ENCODE measurements at regions not wholly inside any gene's neighbourhood (a gene's known extent, or its start where the extent isn't known, plus 50 kb on each side); places are given as distances from the start of the nearest gene placed in this dataset.

GRCh38 chr11:39712581-39712980, 1746.9 kb downstream of the LRRC4C start:
- Histone ChIP-seq H3K9me3 (no peaks in the 10 kb centered on the region), H3K27me3 (no peaks in the 10 kb centered on the region), H3K27ac (no peak overlapping the region), H3K36me3 (no peaks in the 10 kb centered on the region), H3K4me3 (no peak overlapping the region), H3K4me1 (no peaks in the 10 kb centered on the region)
- TF ChIP-seq, protein P1, sequence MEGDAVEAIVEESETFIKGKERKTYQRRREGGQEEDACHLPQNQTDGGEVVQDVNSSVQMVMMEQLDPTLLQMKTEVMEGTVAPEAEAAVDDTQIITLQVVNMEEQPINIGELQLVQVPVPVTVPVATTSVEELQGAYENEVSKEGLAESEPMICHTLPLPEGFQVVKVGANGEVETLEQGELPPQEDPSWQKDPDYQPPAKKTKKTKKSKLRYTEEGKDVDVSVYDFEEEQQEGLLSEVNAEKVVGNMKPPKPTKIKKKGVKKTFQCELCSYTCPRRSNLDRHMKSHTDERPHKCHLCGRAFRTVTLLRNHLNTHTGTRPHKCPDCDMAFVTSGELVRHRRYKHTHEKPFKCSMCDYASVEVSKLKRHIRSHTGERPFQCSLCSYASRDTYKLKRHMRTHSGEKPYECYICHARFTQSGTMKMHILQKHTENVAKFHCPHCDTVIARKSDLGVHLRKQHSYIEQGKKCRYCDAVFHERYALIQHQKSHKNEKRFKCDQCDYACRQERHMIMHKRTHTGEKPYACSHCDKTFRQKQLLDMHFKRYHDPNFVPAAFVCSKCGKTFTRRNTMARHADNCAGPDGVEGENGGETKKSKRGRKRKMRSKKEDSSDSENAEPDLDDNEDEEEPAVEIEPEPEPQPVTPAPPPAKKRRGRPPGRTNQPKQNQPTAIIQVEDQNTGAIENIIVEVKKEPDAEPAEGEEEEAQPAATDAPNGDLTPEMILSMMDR (IDR thresholded peaks at IDR 0.05), result no peak
- TF ChIP-seq POLR2A (IDR thresholded peaks at IDR 0.05), result no peak
- no peak for TF ChIP-seq EP300 (IDR thresholded peaks at IDR 0.05)
- DNase-seq (ENCODE audit: low spot score in 2 of 2), result no peak
- whole genome bisulfite sequencing, 2 donors, result 85 to 88% methylated on average over 2 of the region's 2 CpGs

GRCh38 chr11:39690856-39691255, 1768.6 kb downstream of the LRRC4C start:
- Histone ChIP-seq H3K27me3 (no peaks in the 10 kb centered on the region), H3K27ac (no peak overlapping the region), H3K4me1 (no peaks in the 10 kb centered on the region), H3K9me3 (peaks cover 0 to 4% (median 0%) of the 10 kb centered on the region in 4 donors), H3K4me3 (no peak overlapping the region), H3K36me3 (no peaks in the 10 kb centered on the region)
- TF ChIP-seq, protein P1 (IDR thresholded peaks at IDR 0.05), result no peak
- no peak for TF ChIP-seq EP300 (IDR thresholded peaks at IDR 0.05)
- no peak for TF ChIP-seq POLR2A (IDR thresholded peaks at IDR 0.05)
- DNase-seq (ENCODE audit: low spot score in 2 of 2), result no peak
- WGBS, 2 donors, result 35 to 54% methylated on average over 1 of the region's 1 CpG

DNA sequence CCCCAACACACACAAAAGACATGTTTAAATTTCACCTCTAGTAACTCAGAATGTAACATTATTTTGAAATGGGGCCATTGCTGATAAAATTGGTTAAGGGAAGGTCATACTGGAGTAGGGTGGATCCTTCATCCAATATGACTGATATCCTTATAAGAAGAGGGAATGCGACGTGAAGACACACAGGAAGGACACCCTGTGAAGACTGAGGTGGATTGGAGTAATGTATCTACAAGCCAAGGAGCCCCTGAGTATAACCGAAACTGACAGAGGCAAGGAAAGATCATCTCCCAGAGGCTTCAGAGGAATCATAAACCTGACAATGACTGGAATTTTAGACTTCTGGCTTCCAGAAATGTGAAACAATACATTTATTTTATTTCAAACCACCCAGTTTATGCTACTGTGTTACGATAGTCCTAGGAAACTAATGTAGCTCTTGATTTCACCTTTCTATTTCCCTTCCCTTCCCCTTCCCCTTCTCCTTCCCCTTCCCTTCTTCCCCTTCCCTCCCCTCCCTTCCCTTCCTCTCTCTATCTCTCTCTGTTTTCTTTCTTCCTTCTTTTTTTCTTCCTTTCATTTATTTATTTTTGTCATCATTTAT, 1775.4 kb downstream of the LRRC4C start:
- H3K27ac ChIP-seq, result no peak overlapping the region
- no peaks in the 10 kb centered on the region for H3K36me3 ChIP-seq
- peaks cover 0 to 5% (median 0%) of the 10 kb centered on the region in 4 donors for H3K9me3 ChIP-seq
- no peak overlapping the region for H3K4me3 ChIP-seq
- no peaks in the 10 kb centered on the region for H3K27me3 ChIP-seq
- no peak for DNase-seq (ENCODE audit: low spot score in 2 of 2)
- 84 to 90% methylated on average over 4 of the region's 4 CpGs for WGBS, 2 donors
- TF ChIP-seq, protein P1 (IDR thresholded peaks at IDR 0.05), result no peak
- TF ChIP-seq POLR2A (IDR thresholded peaks at IDR 0.05), result no peak
- TF ChIP-seq EP300 (IDR thresholded peaks at IDR 0.05), result no peak
- no peaks in the 10 kb centered on the region for H3K4me1 ChIP-seq

DNA sequence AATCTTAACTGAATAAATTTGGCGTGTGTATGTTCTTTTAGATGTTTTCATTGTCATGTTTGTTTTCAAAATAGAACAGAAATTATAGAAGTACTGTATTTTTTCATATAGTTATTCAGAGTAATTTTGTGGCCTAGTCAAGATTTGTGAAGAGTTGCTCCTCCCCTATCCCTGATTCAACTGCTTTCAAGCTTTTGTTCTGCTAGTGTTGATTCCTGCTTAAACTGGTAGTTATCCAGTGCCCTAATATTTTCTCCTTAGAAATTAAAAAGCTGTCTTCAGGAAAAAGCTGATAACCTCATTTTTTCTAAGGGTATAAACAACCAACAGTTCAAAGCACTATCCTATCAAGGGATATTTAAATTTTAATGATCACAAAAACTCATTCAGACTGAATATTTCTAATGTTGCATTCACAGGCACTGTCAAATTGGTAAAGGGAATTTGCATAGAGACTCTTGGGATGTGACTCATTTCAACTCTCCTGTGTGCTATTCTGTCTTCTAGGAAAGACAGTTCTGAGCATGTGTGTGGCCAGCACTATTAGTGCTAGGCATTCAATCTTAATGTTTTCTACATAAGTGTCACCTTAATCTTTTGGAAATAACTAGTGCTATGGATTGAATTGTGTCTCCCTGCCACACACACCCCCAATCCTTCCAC, 1776.0 kb downstream of the LRRC4C start:
- TF ChIP-seq, protein P1 (IDR thresholded peaks at IDR 0.05), result no peak
- no peak for TF ChIP-seq EP300 (IDR thresholded peaks at IDR 0.05)
- TF ChIP-seq POLR2A (IDR thresholded peaks at IDR 0.05), result no peak

GRCh38 chr11:39681428-39681827, 1778.0 kb downstream of the LRRC4C start:
- no peak for DNase-seq (ENCODE audit: low spot score in 2 of 2)
- Histone ChIP-seq H3K36me3 (no peaks in the 10 kb centered on the region), H3K27ac (no peak overlapping the region), H3K4me1 (no peaks in the 10 kb centered on the region), H3K27me3 (no peaks in the 10 kb centered on the region), H3K4me3 (no peak overlapping the region), H3K9me3 (peaks cover 0 to 5% (median 0%) of the 10 kb centered on the region in 4 donors)
- WGBS, 2 donors, result 87 to 92% methylated on average over 2 of the region's 2 CpGs
- TF ChIP-seq POLR2A (IDR thresholded peaks at IDR 0.05) (no peak), EP300 (IDR thresholded peaks at IDR 0.05) (no peak)
- TF ChIP-seq, protein P1 (IDR thresholded peaks at IDR 0.05), result no peak

More for the DNA sequence above, 1776.0 kb downstream of the LRRC4C start:
- Histone ChIP-seq H3K27me3 (no peaks in the 10 kb centered on the region), H3K9me3 (peaks cover 0 to 5% (median 0%) of the 10 kb centered on the region in 4 donors), H3K4me3 (no peak overlapping the region), H3K4me1 (no peaks in the 10 kb centered on the region), H3K36me3 (no peaks in the 10 kb centered on the region), H3K27ac (no peak overlapping the region)
- WGBS, 2 donors, result 36 to 46% methylated on average over 1 of the region's 1 CpG
- DNase-seq (ENCODE audit: low spot score in 2 of 2), result no peak
